Ishikawa (cell line): ENCODE measurements at regions not wholly inside any gene's neighbourhood (a gene's known extent, or its start where the extent isn't known, plus 50 kb on each side); places are given as distances from the start of the nearest gene placed in this dataset.

ENCODE experiments used
- CEBPB ChIP-seq: IDR thresholded peaks from 2 replicates; pipeline ENCODE4 v1.6.1; 2012
- CREB1 ChIP-seq: IDR thresholded peaks from 2 replicates; pipeline ENCODE4 v1.6.1; 2012; ENCODE audit warnings: low read depth
- EGR1 ChIP-seq: IDR thresholded peaks from 2 replicates; pipeline ENCODE4 v1.6.1; 2012
- EP300 ChIP-seq: IDR thresholded peaks from 2 replicates; pipeline ENCODE4 v1.6.1; 2012; ENCODE audit warnings: borderline replicate concordance
- FOXM1 ChIP-seq: IDR thresholded peaks from 2 replicates; pipeline ENCODE4 v1.6.1; 2012; ENCODE audit warnings: low read depth, borderline replicate concordance
- NFIC ChIP-seq: IDR thresholded peaks from 2 replicates; pipeline ENCODE4 v1.6.1; 2012
- RAD21 ChIP-seq: IDR thresholded peaks from 2 replicates; pipeline ENCODE4 v1.6.1; 2012; ENCODE audit warnings: low read depth
- TAF1 ChIP-seq: IDR thresholded peaks from 2 replicates; pipeline ENCODE4 v1.6.1; 2012; ENCODE audit warnings: low read depth, mild to moderate bottlenecking
- TCF12 ChIP-seq: IDR thresholded peaks from 2 replicates; pipeline ENCODE4 v1.6.1; 2012; ENCODE audit warnings: low read depth
- TEAD4 ChIP-seq: IDR thresholded peaks from 2 replicates; pipeline ENCODE4 v1.6.1; 2012
- YY1 ChIP-seq: IDR thresholded peaks from 2 replicates; pipeline ENCODE4 v1.6.1; 2012; ENCODE audit warnings: low read depth
- ZBTB7A ChIP-seq: IDR thresholded peaks from 2 replicates; pipeline ENCODE4 v1.6.1; 2012; ENCODE audit warnings: low read depth
- TF ChIP-seq, protein P1 (sequence below): IDR thresholded peaks from 2 replicates; pipeline ENCODE4 v1.6.1; 2012
- TF ChIP-seq, protein P2 (sequence below): IDR thresholded peaks from 2 replicates; pipeline ENCODE4 v1.6.1; 2012
- TF ChIP-seq, protein P3 (sequence below): IDR thresholded peaks from 2 replicates; pipeline ENCODE4 v1.6.1; 2012; ENCODE audit warnings: low read depth, mild to moderate bottlenecking

DNA sequence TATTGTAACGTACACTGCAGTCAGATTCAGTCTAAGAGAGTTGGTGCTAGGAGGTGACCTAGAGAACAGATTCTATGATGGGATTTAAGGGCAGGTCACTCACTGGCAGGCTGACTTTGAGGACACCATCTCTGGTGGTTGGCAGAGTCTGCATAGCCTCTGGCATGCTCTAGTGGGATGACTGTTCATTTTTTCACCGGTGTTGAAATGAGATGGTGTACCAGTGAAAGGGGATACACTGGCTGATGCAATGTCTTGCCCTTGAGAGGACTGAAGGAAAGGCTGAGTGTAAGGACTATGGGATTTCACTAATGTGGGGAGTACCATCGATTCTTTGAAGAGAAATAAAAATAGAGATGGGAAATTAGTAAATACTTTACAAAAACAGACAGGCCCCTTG, 186.9 kb upstream of the PIEZO2 start:
- TF ChIP-seq, protein P1, sequence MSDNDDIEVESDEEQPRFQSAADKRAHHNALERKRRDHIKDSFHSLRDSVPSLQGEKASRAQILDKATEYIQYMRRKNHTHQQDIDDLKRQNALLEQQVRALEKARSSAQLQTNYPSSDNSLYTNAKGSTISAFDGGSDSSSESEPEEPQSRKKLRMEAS = no peak
- no peak for TF ChIP-seq RAD21
- TF ChIP-seq ZBTB7A = no peak
- TF ChIP-seq TEAD4 = no peak
- no peak for TF ChIP-seq CREB1
- TF ChIP-seq EP300 = no peak
- TF ChIP-seq, protein P2, sequence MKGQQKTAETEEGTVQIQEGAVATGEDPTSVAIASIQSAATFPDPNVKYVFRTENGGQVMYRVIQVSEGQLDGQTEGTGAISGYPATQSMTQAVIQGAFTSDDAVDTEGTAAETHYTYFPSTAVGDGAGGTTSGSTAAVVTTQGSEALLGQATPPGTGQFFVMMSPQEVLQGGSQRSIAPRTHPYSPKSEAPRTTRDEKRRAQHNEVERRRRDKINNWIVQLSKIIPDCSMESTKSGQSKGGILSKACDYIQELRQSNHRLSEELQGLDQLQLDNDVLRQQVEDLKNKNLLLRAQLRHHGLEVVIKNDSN = no peak
- TF ChIP-seq TAF1 = no peak
- no peak for TF ChIP-seq FOXM1
- TF ChIP-seq YY1 = no peak
- TF ChIP-seq CEBPB = no peak
- TF ChIP-seq NFIC = no peak
- TF ChIP-seq, protein P3, sequence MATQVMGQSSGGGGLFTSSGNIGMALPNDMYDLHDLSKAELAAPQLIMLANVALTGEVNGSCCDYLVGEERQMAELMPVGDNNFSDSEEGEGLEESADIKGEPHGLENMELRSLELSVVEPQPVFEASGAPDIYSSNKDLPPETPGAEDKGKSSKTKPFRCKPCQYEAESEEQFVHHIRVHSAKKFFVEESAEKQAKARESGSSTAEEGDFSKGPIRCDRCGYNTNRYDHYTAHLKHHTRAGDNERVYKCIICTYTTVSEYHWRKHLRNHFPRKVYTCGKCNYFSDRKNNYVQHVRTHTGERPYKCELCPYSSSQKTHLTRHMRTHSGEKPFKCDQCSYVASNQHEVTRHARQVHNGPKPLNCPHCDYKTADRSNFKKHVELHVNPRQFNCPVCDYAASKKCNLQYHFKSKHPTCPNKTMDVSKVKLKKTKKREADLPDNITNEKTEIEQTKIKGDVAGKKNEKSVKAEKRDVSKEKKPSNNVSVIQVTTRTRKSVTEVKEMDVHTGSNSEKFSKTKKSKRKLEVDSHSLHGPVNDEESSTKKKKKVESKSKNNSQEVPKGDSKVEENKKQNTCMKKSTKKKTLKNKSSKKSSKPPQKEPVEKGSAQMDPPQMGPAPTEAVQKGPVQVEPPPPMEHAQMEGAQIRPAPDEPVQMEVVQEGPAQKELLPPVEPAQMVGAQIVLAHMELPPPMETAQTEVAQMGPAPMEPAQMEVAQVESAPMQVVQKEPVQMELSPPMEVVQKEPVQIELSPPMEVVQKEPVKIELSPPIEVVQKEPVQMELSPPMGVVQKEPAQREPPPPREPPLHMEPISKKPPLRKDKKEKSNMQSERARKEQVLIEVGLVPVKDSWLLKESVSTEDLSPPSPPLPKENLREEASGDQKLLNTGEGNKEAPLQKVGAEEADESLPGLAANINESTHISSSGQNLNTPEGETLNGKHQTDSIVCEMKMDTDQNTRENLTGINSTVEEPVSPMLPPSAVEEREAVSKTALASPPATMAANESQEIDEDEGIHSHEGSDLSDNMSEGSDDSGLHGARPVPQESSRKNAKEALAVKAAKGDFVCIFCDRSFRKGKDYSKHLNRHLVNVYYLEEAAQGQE = no peak
- TF ChIP-seq EGR1 = no peak
- no peak for TF ChIP-seq TCF12

DNA sequence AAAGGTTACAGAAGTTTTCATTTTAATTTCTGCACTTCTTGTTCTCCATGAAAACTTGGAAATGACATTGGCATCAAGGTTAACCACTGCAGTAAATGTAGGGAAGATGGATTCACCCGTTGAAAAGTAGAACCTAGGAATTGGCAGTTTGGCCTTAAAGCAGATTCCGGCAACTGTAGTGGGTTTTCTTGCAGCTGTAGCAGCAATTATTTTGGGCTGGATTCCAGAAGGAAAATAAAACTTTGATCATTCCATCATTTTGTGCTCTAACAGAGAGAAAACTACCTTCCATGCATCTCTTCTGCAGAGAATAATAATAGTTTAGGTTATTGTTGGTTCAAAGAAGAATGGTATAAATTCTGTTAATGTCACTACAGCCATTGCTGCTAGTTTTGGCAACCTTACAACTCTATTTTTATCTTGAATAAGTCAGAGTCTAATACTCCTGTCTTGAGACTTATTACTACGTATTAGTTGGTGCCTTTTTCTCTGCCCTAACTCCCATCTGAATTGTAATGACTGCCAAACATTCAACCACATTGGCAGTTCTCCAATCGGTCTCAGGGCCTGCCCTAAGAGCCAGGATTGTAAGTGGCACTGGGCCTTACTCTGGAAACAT, 178.1 kb upstream of the PIEZO2 start:
- TF ChIP-seq, protein P2 = no peak
- TF ChIP-seq CEBPB (no peak), TCF12 (no peak), TAF1 (no peak), FOXM1 (no peak), RAD21 (no peak), CREB1 (no peak), YY1 (no peak)
- TF ChIP-seq, protein P3 = no peak

DNA sequence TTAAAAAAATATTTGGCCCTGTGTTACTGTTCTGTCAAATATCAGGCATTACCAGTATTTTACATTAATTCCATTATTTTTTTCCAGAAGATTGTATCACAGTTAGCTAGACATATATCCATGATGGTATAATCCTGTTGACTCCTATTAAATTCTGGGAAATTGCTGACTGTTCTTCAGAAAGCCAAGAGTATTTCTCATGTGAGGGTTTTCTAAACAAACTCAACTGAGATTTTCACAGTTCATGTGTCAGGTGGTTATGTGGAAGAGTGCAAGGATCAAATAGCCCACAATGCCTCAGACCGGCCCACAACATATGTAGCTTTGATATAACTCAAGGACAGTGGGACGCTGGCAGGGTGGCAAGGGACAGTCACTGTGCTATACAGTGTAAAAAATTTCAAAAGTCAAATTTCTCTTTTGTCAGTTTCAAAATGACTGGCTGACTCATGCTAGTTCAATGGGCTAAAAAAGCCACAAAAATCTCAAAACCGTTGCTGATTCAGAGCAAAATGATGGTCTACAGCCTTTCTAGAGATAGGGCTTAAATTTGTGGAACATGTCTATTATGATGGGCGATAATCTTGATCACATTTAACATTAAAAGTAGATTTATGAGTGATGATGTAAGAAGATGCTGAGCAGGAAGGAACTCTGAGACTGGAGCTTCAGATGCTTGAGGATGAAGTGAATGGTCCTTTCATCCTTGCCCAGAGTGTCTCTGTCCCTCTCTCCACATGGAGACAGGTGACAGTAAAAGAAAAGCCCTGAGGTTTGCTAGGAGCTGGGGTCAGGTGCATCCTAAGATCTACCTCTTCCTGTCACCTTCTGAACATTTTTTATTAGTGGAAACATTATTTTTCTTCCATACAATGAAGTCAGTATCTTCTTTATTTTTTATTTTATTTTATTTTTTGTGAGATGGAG, 175.8 kb upstream of the PIEZO2 start:
- no peak for TF ChIP-seq NFIC
- TF ChIP-seq RAD21 = no peak
- TF ChIP-seq YY1 = no peak
- no peak for TF ChIP-seq CEBPB
- no peak for TF ChIP-seq EP300

DNA sequence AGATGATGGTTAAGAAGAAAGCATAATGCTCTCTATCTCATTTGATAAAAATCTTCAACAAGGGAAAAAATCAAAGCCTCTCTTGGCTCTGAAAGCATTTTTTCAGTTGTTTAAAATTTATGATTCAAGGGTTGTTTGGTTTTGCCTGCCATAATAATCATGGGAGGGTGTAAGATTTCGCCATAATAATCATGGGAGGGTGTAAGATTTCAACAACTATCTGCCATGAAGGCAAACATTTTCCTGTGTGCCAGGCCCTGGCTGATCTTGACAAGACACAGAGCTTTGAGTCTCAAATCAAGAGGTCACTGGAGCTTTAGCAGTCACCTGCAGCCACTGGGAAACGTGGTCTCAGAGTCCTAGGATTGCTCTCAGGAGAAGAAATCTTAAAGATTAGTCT, 175.1 kb upstream of the PIEZO2 start:
- TF ChIP-seq, protein P1 = no peak
- TF ChIP-seq ZBTB7A (no peak), TAF1 (no peak)
- TF ChIP-seq, protein P2 = no peak

DNA sequence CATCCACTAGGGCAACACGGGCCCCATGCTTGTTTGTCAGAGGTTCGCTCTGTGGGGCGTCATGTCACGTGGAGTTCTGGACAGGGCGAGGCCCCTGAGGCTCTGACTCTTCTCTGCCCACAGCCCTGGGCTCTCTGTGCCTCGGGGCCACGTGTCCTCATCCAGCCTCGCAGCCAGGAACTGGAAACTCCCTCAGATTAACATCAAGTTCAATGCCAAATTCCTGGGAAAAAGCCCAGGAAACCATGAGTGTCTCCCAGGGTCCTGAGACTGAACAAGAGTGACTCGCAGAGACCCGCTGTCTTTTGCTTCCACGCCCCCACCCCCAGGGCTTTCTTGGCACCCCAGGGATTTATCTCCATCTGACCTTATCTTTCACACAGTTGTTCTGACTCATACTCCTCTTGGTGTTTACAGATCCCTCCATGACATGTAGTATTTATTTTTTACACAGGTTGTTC, 174.0 kb upstream of the PIEZO2 start:
- TF ChIP-seq, protein P3 = no peak
- TF ChIP-seq, protein P1 = no peak
- TF ChIP-seq CREB1 (no peak), FOXM1 (no peak), TEAD4 (no peak), ZBTB7A (no peak), RAD21 (no peak)
